ENCODE measurements at regions not wholly inside any gene's neighbourhood (a gene's known extent, or its start where the extent isn't known, plus 50 kb on each side); places are given as distances from the start of the nearest gene placed in this dataset.

- TF ChIP-seq POLR2A (IDR thresholded peaks at IDR 0.05; ENCODE audit: low read depth, low read length) = no peak
- no peak for TF ChIP-seq POLR2AphosphoS5 (IDR thresholded peaks at IDR 0.05; ENCODE audit: low read depth, low read length)
These were observed 155.4 kb upstream of the MAP3K1 start for GRCh38 chr5:56659971-56660370.
